Tibial nerve (tissue), 4 donors: ENCODE measurements at regions not wholly inside any gene's neighbourhood (a gene's known extent, or its start where the extent isn't known, plus 50 kb on each side); places are given as distances from the start of the nearest gene placed in this dataset.

ENCODE experiments used
- DNase-seq, 2 donors: peaks; one replicate each; pipeline ENCODE4 v3.0.0-alpha.2; 2019; ENCODE audit warnings: low spot score in 2 of 2
- H3K27ac ChIP-seq, 4 donors: fragments of 200-600 bp; sonication (generic) in 3 of 4; one replicate each; pipeline ENCODE4 v1.5.1; 2017 to 2019; ENCODE audit warnings: mild to moderate bottlenecking in 1 of 4
- H3K27me3 ChIP-seq, 2 donors: fragments of 200-600 bp; sonication (generic) in 1 of 2; one replicate each; pipeline versions ENCODE4 v1.5.1 to v1.6.0; 2017 to 2019
- H3K36me3 ChIP-seq, 3 donors: fragments of 200-600 bp; sonication (generic); one replicate each; pipeline ENCODE4 v1.5.1; 2018 to 2019
- H3K4me1 ChIP-seq, 4 donors: fragments of 200-600 bp; sonication (generic) in 3 of 4; one replicate each; pipeline ENCODE4 v1.5.1; 2017 to 2019
- H3K4me3 ChIP-seq, 4 donors: fragments of 200-600 bp; sonication (generic) in 3 of 4; one replicate each; pipeline ENCODE4 v1.5.1; 2017 to 2019; ENCODE audit warnings: mild to moderate bottlenecking in 1 of 4, moderate library complexity in 1 of 4
- H3K9me3 ChIP-seq, 4 donors: fragments of 200-600 bp; sonication (generic) in 3 of 4; one replicate each; pipeline ENCODE4 v1.5.1; 2017 to 2019
- EP300 ChIP-seq, 2 donors: sonication (generic); formaldehyde crosslinking; IDR thresholded peaks; one replicate each; pipeline ENCODE4 v1.6.1; 2017; ENCODE audit warnings: antibody characterized with exemption in 2 of 2, mild to moderate bottlenecking in 1 of 2
- POLR2A ChIP-seq, 2 donors: fragments of 450-650 bp; IDR thresholded peaks; one replicate each; pipeline ENCODE4 v1.6.1; 2017; ENCODE audit warnings: antibody characterized with exemption in 2 of 2, mild to moderate bottlenecking in 2 of 2, moderate library complexity in 2 of 2
- WGBS, 2 donors: methylation state at CpG; one replicate each; pipeline ENCODE4 v1.1.5; 2018; 5-methylcytosine and 5-hydroxymethylcytosine counted together
- TF ChIP-seq, protein P1 (sequence below), 5 experiments: fragments of 200-600 bp in 3 of 5; fragments of 450-650 bp in 2 of 5; sonication (generic) in 3 of 5; IDR thresholded peaks; one replicate each; pipeline ENCODE4 v1.5.1; 2016 to 2019; ENCODE audit warnings: antibody characterized with exemption in 5 of 5, mild to moderate bottlenecking in 3 of 5, moderate library complexity in 2 of 5

GRCh38 chr11:106397787-106398501 is 320.5 kb downstream of the AASDHPPT start:
- Histone ChIP-seq H3K36me3 (no peaks in the 10 kb centered on the region), H3K4me3 (no peak overlapping the region), H3K4me1 (peaks cover 0 to 6% (median 0%) of the 10 kb centered on the region in 4 donors), H3K27ac (peak overlapping the region in 1 of 4 donors; percentile 18), H3K27me3 (no peaks in the 10 kb centered on the region), H3K9me3 (peaks cover 0 to 9% (median 0%) of the 10 kb centered on the region in 4 donors)
- TF ChIP-seq, protein P1, sequence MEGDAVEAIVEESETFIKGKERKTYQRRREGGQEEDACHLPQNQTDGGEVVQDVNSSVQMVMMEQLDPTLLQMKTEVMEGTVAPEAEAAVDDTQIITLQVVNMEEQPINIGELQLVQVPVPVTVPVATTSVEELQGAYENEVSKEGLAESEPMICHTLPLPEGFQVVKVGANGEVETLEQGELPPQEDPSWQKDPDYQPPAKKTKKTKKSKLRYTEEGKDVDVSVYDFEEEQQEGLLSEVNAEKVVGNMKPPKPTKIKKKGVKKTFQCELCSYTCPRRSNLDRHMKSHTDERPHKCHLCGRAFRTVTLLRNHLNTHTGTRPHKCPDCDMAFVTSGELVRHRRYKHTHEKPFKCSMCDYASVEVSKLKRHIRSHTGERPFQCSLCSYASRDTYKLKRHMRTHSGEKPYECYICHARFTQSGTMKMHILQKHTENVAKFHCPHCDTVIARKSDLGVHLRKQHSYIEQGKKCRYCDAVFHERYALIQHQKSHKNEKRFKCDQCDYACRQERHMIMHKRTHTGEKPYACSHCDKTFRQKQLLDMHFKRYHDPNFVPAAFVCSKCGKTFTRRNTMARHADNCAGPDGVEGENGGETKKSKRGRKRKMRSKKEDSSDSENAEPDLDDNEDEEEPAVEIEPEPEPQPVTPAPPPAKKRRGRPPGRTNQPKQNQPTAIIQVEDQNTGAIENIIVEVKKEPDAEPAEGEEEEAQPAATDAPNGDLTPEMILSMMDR (IDR thresholded peaks at IDR 0.05) = no peak
- TF ChIP-seq POLR2A (IDR thresholded peaks at IDR 0.05) (no peak), EP300 (IDR thresholded peaks at IDR 0.05) (no peak)
- no peak for DNase-seq
- WGBS, 2 donors = 59 to 64% methylated on average over 9 of the region's 9 CpGs

GRCh38 chr11:106398502-106399075 is 321.1 kb downstream of the AASDHPPT start:
- no peak for DNase-seq
- TF ChIP-seq, protein P1 (IDR thresholded peaks at IDR 0.05) = no peak
- TF ChIP-seq POLR2A (IDR thresholded peaks at IDR 0.05) (no peak), EP300 (IDR thresholded peaks at IDR 0.05) (no peak)
- peaks cover 0 to 6% (median 0%) of the 10 kb centered on the region in 4 donors for H3K4me1 ChIP-seq
- H3K27ac ChIP-seq = peak overlapping the region in 1 of 4 donors; percentile 18
- H3K27me3 ChIP-seq = no peaks in the 10 kb centered on the region
- WGBS, 2 donors = 47 to 49% methylated on average over 5 of the region's 5 CpGs
- H3K36me3 ChIP-seq = no peaks in the 10 kb centered on the region
- H3K9me3 ChIP-seq = peaks cover 0 to 9% (median 0%) of the 10 kb centered on the region in 4 donors
- no peak overlapping the region for H3K4me3 ChIP-seq

- Histone ChIP-seq H3K27me3 (no peaks in the 10 kb centered on the region), H3K9me3 (peaks cover 0 to 9% (median 0%) of the 10 kb centered on the region in 4 donors), H3K36me3 (no peaks in the 10 kb centered on the region), H3K4me3 (no peak overlapping the region), H3K4me1 (peaks cover 0 to 6% (median 0%) of the 10 kb centered on the region in 4 donors), H3K27ac (no peak overlapping the region)
- TF ChIP-seq, protein P1 (IDR thresholded peaks at IDR 0.05) = no peak
- TF ChIP-seq POLR2A (IDR thresholded peaks at IDR 0.05) (no peak), EP300 (IDR thresholded peaks at IDR 0.05) (peak in 1 of 2 donors; percentile 24)
- 51 to 53% methylated on average over 3 of the region's 3 CpGs for WGBS, 2 donors
- DNase-seq = peak; percentile 23 to 52
Observed at GRCh38 chr11:106399076-106399511, 321.6 kb downstream of the AASDHPPT start.

DNA sequence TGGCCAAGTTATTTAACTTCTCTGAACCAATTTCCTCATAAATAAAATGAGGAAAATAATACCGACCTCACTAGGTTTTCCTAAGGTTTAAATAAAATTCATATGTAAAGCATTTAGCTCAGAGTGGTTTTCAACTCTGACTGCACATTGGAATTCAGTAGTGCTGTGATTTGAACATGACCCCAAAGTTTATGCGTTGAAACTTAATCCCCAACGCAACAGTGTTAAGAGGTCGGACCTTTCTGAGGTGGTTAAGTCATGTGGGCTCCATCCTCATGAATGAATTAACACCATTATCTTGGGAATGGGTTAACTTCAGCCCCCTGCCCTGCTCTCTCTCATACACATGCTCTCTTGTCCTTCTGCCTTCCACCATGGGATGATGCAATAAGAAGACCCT is 322.2 kb downstream of the AASDHPPT start:
- H3K27me3 ChIP-seq = no peaks in the 10 kb centered on the region

More for the DNA sequence above, 322.2 kb downstream of the AASDHPPT start:
- H3K9me3 ChIP-seq = peaks cover 0 to 9% (median 0%) of the 10 kb centered on the region in 4 donors
- H3K4me3 ChIP-seq = no peak overlapping the region
- DNase-seq = no peak
- TF ChIP-seq, protein P1 (IDR thresholded peaks at IDR 0.05) = no peak
- TF ChIP-seq EP300 (IDR thresholded peaks at IDR 0.05) (no peak), POLR2A (IDR thresholded peaks at IDR 0.05) (no peak)
- H3K36me3 ChIP-seq = no peaks in the 10 kb centered on the region
- no peak overlapping the region for H3K27ac ChIP-seq
- H3K4me1 ChIP-seq = peaks cover 0 to 6% (median 0%) of the 10 kb centered on the region in 4 donors
- WGBS, 2 donors = 59 to 64% methylated on average over 4 of the region's 4 CpGs
